GM18858 (cell line): ENCODE measurements at regions not wholly inside any gene's neighbourhood (a gene's known extent, or its start where the extent isn't known, plus 50 kb on each side); places are given as distances from the start of the nearest gene placed in this dataset.

ENCODE experiments used
- ATAC-seq: cut with Tn5 transposase; IDR thresholded peaks from one replicate; pipeline ENCODE4 v1.9.1; 2021; ENCODE audit not compliant: unreplicated experiment

DNA sequence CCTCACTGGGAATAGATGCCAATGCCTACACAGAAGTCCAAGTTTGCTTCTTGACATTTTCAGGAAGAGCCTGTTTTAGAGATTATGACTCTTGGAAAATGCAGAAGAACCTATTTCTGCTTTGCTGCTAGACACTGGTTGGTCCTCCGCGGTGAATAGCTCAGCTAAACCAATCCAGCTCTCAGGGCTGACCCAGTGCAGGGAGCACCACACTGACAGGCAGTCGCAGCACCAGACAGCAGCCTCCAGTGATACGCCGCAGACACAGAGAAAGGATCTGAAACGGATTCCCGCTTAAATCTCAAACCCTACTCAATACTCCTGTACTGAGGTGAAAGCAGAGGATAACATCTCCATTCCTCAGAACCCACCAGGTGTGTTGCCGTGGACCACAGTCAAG lies 183.4 kb downstream of the ENGASE start:
- no peak for ATAC-seq

GRCh38 chr17:79255926-79256585 lies 181.4 kb downstream of the ENGASE start:
- ATAC-seq: no peak

GRCh38 chr17:79255456-79255855 lies 180.8 kb downstream of the ENGASE start:
- no peak for ATAC-seq

- ATAC-seq: no peak
These were observed 180.4 kb downstream of the ENGASE start for GRCh38 chr17:79255046-79255445.

GRCh38 chr17:79252886-79253285 lies 178.3 kb downstream of the ENGASE start:
- ATAC-seq: no peak

DNA sequence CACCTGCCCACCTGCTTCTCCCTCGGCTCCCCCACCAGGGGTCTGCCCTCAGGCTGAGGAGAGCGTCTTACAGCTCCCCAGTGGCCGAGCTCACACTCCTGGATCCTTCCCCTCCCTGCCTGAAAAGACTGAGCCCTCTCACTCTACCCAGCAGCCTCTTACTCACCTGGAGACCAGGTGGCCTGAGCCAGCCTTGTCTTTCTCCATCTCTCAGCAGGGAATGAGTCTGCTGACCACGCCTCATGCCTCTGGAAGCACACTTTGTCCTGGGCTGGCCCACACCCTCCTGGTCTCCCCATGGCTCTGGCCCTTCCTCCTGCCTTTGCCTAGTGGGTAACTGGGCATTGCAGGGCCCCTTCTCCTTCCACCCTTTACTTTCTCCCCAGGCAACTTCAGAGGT lies 177.2 kb downstream of the ENGASE start:
- no peak for ATAC-seq

DNA sequence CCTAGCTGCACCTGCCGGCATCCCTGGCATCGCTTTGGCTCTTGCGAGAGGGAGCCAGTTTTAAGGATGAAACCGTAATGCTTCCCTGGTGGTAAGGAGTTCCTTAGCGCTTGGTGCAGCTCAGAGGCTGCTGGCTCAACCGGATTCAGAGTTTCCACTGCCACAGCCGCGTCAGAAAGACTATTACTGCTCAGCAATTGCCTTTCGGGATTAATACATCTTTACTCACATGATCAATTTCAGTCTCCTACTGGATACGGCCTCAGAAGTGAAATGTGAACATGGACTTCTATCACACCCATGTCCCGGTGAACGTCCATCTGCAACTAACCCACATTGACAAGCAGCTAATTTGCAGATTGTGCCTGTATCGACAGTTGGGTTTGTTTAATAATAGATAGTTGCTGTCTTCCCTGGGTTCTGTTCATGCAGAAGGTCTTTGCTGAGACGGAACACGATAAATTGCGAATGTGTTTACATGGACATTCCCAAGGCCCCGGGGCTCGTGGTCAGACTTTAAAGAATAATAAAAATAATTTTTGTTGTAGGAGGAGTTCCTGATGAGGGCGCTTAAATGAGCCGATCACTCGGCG lies 175.4 kb downstream of the ENGASE start:
- ATAC-seq: no peak

GRCh38 chr17:79248843-79249493 lies 174.3 kb downstream of the ENGASE start:
- no peak for ATAC-seq

DNA sequence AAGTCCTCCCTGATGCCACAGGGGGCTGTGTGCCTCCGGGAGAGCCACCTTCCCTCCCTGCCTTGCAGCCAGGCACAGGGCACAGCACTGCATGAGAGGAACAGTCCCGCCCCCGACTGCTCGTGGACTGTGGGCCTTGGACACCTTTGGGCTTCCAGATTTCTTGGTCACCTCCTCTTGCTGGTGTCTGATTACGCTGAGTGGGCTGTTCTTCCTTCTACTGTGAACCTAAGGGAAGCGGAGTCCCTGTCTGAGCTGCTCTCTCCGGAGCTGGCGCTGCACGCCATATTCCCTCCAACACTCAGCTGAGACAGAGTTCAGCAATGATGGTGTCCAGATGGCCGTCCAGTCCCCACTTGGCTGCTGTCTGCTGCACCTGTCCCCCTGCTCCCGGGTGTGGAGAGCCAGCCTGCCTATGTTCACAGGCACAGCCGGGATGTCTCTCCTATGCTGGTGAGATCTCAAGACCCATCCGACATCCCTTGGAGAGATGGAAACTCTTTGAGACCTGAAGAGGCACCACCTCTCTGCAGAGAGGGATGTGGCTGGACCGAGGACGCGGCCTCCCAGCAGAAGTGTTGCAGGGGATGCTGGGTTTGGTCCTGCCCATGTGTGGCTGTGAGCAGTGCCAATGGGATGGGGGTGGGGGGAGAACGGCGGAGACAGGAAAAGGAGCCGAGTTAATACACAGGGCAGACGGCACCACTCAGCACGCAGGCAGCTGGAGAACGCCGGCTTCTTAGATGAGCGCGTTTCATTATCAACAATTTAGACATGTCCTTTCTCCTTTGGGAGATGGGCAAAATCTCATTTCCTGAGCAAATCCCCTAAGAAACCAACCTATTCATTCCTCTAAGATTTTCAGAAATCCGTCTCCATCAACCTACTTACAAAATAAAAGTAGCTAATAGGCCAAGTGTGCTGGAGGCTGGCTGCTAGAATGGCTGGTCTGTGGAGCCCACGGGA lies 171.9 kb downstream of the ENGASE start:
- no peak for ATAC-seq

DNA sequence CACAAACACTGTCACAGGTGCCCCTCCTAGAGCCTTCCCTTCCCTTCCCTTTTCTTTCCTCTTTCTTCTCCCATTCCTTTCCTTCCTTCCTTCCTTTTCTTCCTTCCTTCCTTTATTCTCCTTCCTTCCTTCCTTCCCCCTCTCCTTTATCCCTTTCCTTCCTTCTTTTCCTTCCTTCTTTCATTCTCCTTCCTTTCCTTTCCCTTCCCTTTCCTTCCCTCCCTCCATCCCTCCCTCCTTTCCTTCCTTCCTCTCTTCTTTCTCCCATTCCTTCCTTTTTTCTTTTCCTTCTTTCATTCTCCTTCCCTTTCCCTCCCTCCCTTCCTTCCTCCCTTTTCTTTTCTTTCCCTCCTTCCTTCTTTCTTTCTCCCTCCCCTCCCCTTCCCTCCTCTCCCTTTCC lies 170.0 kb downstream of the ENGASE start:
- no peak for ATAC-seq

DNA sequence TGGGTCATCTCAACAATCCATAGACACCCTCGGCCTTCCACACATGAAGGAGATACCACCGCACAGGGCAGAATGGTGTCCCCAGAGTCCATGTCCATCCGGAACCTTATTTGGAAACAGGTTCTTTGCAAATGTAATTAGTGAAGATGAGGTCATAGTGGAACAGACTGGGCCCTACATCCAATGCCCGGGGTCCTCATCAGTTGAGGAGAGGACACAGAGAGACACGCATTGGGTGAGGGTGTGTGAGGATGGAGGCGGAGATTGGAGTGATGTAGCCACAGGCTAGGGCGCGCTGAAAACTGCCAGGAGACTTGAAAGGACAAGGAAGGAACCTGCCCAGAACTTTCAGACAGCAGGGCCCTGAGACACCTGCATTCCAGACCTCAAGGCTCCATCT lies 169.4 kb downstream of the ENGASE start:
- no peak for ATAC-seq

DNA sequence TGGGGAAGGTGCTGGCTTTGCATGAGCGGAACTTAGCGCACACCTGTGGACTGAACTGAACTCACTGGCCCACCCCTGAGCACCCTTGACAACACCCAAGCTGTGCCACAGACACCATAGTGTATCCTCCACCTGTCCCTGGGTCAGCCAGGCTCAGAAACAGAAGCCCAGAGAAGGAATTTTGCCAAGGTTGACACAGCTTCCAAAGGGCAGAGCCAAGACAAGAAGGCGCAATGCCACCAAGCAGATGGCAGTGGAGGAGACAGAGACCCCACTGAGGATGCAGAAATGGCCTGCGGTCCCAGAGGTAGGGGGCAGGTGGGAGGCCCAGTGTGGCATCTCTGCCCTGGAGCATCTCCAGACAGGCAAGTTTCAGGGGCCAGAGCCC lies 169.0 kb downstream of the ENGASE start:
- no peak for ATAC-seq

- ATAC-seq: no peak
These were observed 168.4 kb downstream of the ENGASE start for GRCh38 chr17:79242873-79243602.

GRCh38 chr17:79242393-79242792 lies 167.8 kb downstream of the ENGASE start:
- no peak for ATAC-seq

DNA sequence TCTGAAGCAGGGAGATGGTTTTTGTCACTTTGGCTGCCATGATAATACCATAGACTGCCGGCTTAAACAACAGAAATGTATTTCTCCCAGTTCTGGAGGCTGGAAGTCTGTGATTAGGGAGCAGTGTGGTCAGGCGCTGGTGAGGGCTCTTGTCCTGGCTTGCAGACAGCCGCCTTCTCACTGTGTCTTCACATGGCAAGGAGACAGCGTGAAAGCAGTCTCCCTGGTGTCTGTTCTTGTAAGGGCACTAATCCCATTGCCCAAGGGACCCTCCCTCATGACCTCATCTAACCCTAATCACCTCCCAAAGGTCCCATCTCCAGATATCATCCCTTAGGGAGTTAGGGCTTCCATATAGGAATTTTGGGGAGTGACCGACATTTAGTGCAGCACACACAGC lies 167.0 kb downstream of the ENGASE start:
- ATAC-seq: no peak

- no peak for ATAC-seq
These were observed 164.6 kb downstream of the ENGASE start for GRCh38 chr17:79239205-79239604.

DNA sequence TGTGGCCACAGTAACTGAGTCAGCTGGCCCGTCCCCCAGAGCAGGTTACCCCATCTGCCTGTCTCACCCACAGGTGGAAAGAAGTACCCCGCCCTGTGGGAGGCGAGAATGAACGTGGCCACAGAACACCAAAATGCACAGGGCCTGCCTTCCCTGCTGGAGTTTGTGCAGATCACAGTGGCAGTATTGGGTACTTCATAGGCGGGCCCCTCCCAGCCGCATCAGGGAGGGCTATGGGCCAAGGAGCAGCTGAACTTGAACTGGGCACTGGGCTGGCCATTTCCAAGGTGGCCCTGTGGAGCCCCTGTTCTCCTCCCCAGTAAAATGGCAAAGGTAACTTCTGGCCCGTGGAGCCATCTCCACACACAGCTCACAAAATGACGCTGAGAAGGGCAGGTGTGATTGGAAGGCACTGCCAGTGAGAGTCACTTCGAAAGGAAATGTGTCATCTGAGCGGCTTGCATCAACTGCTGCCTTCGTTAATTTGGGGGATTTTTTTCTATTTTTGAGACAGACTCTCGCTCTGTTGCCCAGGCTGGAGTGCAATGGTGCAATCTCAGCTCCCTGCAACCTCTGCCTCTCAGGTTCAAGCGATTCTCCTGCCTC lies 162.9 kb downstream of the ENGASE start:
- ATAC-seq: no peak

DNA sequence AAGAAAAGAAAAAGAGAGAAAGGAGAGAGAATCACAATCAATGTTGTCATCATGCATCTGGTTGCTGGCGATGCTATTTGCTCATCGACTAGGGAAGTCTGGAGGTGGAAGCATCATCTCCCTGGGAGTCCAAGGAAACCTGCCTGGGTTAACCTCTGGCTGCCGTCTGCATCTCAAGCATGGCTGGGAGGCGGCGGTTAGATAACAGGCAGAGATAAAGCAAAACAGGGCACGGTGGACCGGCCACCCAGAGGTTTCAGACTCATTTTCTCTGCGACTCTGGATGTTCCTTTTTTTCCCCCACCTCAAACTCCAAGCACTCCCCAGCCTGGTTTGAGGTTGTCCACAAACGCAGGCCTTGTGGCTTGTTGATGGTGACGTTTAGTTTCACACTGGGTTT lies 161.2 kb downstream of the ENGASE start:
- ATAC-seq: no peak

DNA sequence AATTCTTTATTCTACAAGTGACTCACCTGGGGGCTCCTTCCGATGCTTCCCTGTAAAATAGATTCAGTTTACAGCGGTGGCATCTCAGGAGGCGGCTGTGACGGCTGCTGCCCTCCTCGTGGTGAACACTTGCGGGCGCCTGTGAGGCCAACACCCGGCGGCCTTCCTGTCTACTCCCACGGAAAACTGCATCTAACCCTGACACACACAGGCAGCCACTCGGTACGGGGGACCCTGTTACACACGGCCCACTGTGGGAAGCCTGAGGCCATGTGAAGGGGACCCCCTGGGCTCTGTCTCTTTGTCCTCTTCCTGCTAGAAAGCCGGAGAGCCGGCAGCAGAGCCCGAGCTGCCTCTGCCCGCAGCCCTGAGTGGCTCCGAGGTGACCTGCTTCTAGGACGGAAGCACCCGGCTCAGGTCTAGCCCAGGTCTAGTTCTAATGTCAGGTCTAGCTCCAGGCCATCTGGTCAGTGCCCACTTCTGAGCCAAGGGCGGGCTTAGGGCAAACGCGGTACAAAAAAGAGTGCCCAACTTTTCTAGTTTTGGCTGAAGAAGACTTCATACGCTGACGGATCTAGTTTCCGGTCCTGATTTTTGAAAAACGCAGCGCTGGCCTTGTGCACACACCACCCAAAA lies 159.4 kb downstream of the ENGASE start:
- ATAC-seq: no peak

GRCh38 chr17:79232957-79233356 lies 158.3 kb downstream of the ENGASE start:
- no peak for ATAC-seq
